ENCODE measurements at regions not wholly inside any gene's neighbourhood (a gene's known extent, or its start where the extent isn't known, plus 50 kb on each side); places are given as distances from the start of the nearest gene placed in this dataset.

DNA sequence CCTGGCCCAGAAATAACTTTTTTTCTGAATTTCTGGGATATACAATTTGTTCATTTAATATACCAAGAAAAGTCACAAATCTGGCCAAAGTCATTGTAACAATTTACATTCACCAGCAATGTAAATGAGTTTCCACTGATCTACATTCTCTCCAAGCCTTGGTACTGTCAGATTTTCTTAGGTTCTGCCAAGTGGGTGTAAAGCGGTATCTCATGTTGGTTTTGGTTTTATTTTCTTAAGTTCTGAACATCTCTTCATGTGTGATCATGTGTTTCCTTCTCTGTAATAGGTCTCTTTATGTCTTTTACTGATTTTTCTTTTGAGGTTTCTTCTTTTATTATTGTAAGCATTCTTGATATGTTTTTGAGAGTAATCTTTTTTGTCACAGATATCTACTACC is 235.6 kb upstream of the COL8A1 start:
- Histone ChIP-seq H3K4me3 (no peak overlapping the region), H3K36me3 (no peaks in the 10 kb centered on the region), H3K9me3 (peaks cover 0 to 8% (median 0%) of the 10 kb centered on the region in 4 donors), H3K27me3 (no peaks in the 10 kb centered on the region), H3K4me1 (no peaks in the 10 kb centered on the region), H3K27ac (no peak overlapping the region)
- no peak for TF ChIP-seq POLR2A (IDR thresholded peaks at IDR 0.05)
- TF ChIP-seq, protein P1, sequence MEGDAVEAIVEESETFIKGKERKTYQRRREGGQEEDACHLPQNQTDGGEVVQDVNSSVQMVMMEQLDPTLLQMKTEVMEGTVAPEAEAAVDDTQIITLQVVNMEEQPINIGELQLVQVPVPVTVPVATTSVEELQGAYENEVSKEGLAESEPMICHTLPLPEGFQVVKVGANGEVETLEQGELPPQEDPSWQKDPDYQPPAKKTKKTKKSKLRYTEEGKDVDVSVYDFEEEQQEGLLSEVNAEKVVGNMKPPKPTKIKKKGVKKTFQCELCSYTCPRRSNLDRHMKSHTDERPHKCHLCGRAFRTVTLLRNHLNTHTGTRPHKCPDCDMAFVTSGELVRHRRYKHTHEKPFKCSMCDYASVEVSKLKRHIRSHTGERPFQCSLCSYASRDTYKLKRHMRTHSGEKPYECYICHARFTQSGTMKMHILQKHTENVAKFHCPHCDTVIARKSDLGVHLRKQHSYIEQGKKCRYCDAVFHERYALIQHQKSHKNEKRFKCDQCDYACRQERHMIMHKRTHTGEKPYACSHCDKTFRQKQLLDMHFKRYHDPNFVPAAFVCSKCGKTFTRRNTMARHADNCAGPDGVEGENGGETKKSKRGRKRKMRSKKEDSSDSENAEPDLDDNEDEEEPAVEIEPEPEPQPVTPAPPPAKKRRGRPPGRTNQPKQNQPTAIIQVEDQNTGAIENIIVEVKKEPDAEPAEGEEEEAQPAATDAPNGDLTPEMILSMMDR (IDR thresholded peaks at IDR 0.05): no peak
- no peak for DNase-seq

DNA sequence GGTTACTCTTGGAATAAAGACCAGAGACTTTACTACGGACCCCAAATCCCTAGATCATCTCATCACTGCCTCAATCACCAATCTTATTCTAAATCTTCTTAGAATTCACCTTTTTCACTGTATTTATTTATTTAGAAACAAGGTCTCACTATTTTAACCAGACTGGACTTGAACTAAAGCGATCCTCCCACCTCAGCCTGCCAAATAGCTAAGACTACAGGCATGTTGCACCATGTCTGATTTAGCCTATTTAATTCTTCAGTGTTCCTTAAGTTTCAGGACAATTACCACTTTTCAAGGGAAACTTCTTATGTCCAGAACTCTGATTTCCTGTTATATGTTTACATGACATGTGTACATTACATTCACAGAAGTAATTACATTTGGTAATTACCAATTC is 238.0 kb upstream of the COL8A1 start:
- TF ChIP-seq POLR2A (IDR thresholded peaks at IDR 0.05): no peak
- TF ChIP-seq, protein P1 (IDR thresholded peaks at IDR 0.05): no peak
- no peaks in the 10 kb centered on the region for H3K4me1 ChIP-seq
- DNase-seq: no peak
- H3K27me3 ChIP-seq: no peaks in the 10 kb centered on the region
- no peak overlapping the region for H3K27ac ChIP-seq
- H3K9me3 ChIP-seq: peaks cover 0 to 8% (median 0%) of the 10 kb centered on the region in 4 donors
- no peak overlapping the region for H3K4me3 ChIP-seq
- H3K36me3 ChIP-seq: no peaks in the 10 kb centered on the region

DNA sequence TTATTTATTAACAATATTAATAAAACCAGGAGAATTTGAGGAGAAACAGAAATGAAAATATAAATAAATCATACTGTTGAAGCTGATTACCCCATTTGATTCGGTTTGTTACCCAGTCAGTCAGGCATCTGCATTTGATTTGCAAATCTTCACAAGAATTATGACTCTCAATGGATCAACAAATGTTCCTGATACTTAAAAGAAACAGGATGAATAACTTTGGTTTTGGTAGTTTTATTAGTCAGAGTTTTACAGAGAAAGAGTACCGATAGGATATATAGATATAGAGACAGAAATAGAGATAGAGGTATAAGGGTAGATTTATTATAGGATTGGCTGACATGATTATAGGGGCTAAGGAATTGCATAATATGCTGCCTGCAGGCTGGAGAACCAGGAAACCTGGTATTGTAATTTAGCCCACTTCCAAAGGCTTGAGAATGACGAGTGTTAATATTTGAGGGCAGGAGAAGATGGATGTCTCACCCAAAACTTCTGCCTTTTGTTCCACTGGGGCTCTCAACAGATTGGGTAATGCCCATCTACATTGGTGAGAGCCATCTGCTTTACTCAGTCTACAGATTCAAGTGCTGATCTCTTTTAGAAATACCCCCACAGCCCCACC is 241.6 kb upstream of the COL8A1 start:
- no peaks in the 10 kb centered on the region for H3K4me1 ChIP-seq
- no peak overlapping the region for H3K27ac ChIP-seq
- peaks cover 0 to 8% (median 0%) of the 10 kb centered on the region in 4 donors for H3K9me3 ChIP-seq
- TF ChIP-seq POLR2A (IDR thresholded peaks at IDR 0.05): no peak
- TF ChIP-seq, protein P1 (IDR thresholded peaks at IDR 0.05): no peak
- H3K36me3 ChIP-seq: no peaks in the 10 kb centered on the region
- H3K4me3 ChIP-seq: no peak overlapping the region
- DNase-seq: no peak
- no peaks in the 10 kb centered on the region for H3K27me3 ChIP-seq

DNA sequence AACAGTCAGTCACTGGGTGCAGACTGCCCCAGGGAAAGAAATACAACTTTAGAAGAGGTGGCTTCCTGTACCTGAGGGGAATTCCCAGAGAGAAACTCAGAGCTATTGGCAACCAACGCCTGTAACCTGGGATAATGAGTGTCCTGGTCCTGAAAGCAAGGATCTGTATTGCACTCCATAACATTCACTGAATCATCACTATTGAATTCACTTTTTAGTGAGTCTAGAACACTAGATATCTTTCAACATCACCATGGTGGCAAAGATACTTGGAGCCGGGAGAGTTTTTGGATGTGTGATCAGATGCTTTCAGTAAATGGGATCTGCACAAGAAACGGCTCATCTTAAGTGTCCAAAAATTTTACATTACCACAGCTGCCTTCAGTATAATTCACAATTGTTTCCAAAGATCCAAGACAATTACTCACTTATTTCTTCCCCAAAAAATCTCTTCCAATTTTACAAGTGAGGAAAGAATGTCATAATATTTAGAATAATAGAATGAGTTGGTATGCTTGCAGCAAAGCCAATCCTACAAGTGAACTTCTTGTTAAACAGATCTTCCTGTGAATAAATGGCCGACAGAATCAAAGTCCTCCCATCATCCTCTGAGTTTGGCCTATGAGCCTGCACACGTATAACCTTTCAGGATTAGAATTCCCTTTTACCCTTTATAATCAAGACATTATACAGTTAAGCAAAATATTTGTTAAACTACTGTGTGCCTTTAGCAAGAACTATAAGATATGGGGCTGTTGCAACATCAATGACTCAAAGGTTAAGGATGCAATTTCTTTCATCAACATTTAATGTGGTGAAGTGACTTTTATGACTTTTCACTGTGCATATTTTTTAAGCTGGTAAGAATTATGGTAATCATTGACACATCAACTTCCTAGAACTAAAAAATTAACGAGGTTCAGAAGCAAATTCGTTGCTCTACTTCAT is 243.3 kb upstream of the COL8A1 start:
- Histone ChIP-seq H3K4me3 (no peak overlapping the region), H3K36me3 (no peaks in the 10 kb centered on the region), H3K27ac (no peak overlapping the region), H3K9me3 (peaks cover 0 to 8% (median 0%) of the 10 kb centered on the region in 4 donors), H3K4me1 (no peaks in the 10 kb centered on the region), H3K27me3 (no peaks in the 10 kb centered on the region)
- no peak for TF ChIP-seq POLR2A (IDR thresholded peaks at IDR 0.05)
- TF ChIP-seq, protein P1 (IDR thresholded peaks at IDR 0.05): no peak
- no peak for DNase-seq

DNA sequence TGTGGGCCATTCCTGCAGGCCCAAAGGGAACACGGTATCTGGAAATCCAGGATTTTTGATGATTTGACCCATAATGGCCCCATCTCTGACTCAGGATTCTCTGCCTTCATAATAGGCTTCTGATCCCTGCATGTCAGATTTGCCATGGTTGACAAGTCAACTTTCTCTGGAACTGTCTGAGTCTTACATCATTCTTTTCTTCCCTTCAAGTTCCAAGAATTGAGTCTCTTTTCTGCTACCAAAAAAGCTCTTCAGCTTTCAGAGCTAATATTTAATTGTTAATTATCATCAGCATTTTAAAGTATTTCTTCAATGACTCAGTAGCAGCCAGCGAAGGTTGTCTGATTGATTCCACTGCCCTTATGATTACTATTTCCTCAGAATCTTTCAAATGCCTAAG is 244.4 kb upstream of the COL8A1 start:
- DNase-seq: no peak
- H3K27me3 ChIP-seq: no peaks in the 10 kb centered on the region
- H3K4me3 ChIP-seq: no peak overlapping the region
- TF ChIP-seq POLR2A (IDR thresholded peaks at IDR 0.05): no peak
- TF ChIP-seq, protein P1 (IDR thresholded peaks at IDR 0.05): no peak
- H3K36me3 ChIP-seq: no peaks in the 10 kb centered on the region
- peaks cover 0 to 8% (median 0%) of the 10 kb centered on the region in 4 donors for H3K9me3 ChIP-seq
- no peak overlapping the region for H3K27ac ChIP-seq
- H3K4me1 ChIP-seq: no peaks in the 10 kb centered on the region

Measured in Peyer's patch (tissue), 4 donors.